LNCAP (cell line): ENCODE measurements at regions not wholly inside any gene's neighbourhood (a gene's known extent, or its start where the extent isn't known, plus 50 kb on each side); places are given as distances from the start of the nearest gene placed in this dataset.

Experiments
- CTCF ChIP-seq: fragments of 450-650 bp; IDR thresholded peaks from 2 replicates; pipeline ENCODE4 v1.5.1; 2017; ENCODE audit warnings: mild to moderate bottlenecking

GRCh38 chr22:26746311-26746710 lies 88.9 kb downstream of the MIAT start:
- TF ChIP-seq CTCF: no peak

GRCh38 chr22:26748845-26749244 lies 91.5 kb downstream of the MIAT start:
- TF ChIP-seq CTCF: no peak

GRCh38 chr22:26751217-26751616 lies 93.8 kb downstream of the MIAT start:
- no peak for TF ChIP-seq CTCF

- no peak for TF ChIP-seq CTCF
These were observed 95.9 kb downstream of the MIAT start for GRCh38 chr22:26753125-26753862.

GRCh38 chr22:26756675-26757293 lies 99.4 kb downstream of the MIAT start:
- peak; percentile 91 for TF ChIP-seq CTCF

GRCh38 chr22:26757496-26757895 lies 100.1 kb downstream of the MIAT start:
- no peak for TF ChIP-seq CTCF

GRCh38 chr22:26762503-26763472 lies 105.4 kb downstream of the MIAT start:
- no peak for TF ChIP-seq CTCF
